ELR (cell line): ENCODE measurements at regions not wholly inside any gene's neighbourhood (a gene's known extent, or its start where the extent isn't known, plus 50 kb on each side); places are given as distances from the start of the nearest gene placed in this dataset.

Source experiments
- DNase-seq: peaks from one replicate; pipeline ENCODE4 v3.0.0-alpha.2; 2015; ENCODE audit warnings: low read depth

GRCh38 chr12:76707772-76708171 lies 56.1 kb upstream of the ZDHHC17 start:
- DNase-seq, result no peak

- DNase-seq, result no peak
These were observed 55.6 kb upstream of the ZDHHC17 start for GRCh38 chr12:76708296-76708695.

GRCh38 chr12:76711241-76711640 lies 52.7 kb upstream of the ZDHHC17 start:
- DNase-seq, result peak; percentile 37

GRCh38 chr12:76713130-76713529 lies 50.8 kb upstream of the ZDHHC17 start:
- DNase-seq, result no peak

GRCh38 chr12:76713986-76714385 lies 49.9 kb upstream of the ZDHHC17 start:
- no peak for DNase-seq
